SK-N-SH (cell line): ENCODE measurements at regions not wholly inside any gene's neighbourhood (a gene's known extent, or its start where the extent isn't known, plus 50 kb on each side); places are given as distances from the start of the nearest gene placed in this dataset.

Experiments used
- CTCF ChIA-PET: fragments of 300-600, 350-600 bp; formaldehyde crosslinking; extraction: SDS; loops from one replicate; lab custom pipeline; 2021; lab: Yijun Ruan, JAX
- POLR2A ChIA-PET: fragments of 350-600 bp; sonication (Branson Sonifier 250); formaldehyde crosslinking; extraction: SDS; loops from one replicate; lab custom pipeline; 2020; ENCODE audit warnings: antibody characterized with exemption, inconsistent platforms; lab: Yijun Ruan, JAX
- DNase-seq: peaks from one replicate; pipeline ENCODE4 v3.0.0; 2012
- H2AFZ ChIP-seq: fragments of 200-600 bp; sonication (generic); 2 replicates; pipeline ENCODE4 v1.8.1; 2016; ENCODE audit warnings: antibody characterized with exemption, mild to moderate bottlenecking, low read depth
- H3F3A ChIP-seq: fragments of 200-600 bp; sonication (generic); replicated peaks from 2 replicates; pipeline ENCODE3; 2016; ENCODE audit warnings: antibody characterized with exemption, mild to moderate bottlenecking; ENCODE audit not compliant: insufficient read depth
- H3K27ac ChIP-seq, 2 experiments: fragments of 200-500 bp in 1 of 2; fragments of 200-600 bp in 1 of 2; sonication (Bioruptor generic) in 1 of 2; sonication (generic), shearing (Covaris generic) in 1 of 2; 2 replicates each; pipeline versions ENCODE4 v1.5.1 to v1.6.1; 2014 to 2016; ENCODE audit warnings: low read depth in 2 of 2, inconsistent platforms in 1 of 2, low read length in 1 of 2, mild to moderate bottlenecking in 1 of 2, mixed read lengths in 1 of 2
- H3K27me3 ChIP-seq: fragments of 200-600 bp; sonication (generic), shearing (Covaris generic); 2 replicates; pipeline ENCODE4 v1.6.1; 2016; ENCODE audit warnings: mixed run types; ENCODE audit not compliant: insufficient read depth
- H3K36me3 ChIP-seq, 2 experiments: fragments of 200-500 bp in 1 of 2; fragments of 200-600 bp in 1 of 2; sonication (Bioruptor generic) in 1 of 2; sonication (generic) in 1 of 2; replicated peaks in 1 of 2; 2 replicates each; pipeline versions ENCODE3 to v1.5.1; 2014 to 2016; ENCODE audit warnings: low read length in 1 of 2, mild to moderate bottlenecking in 1 of 2; ENCODE audit not compliant: insufficient read depth in 2 of 2, control insufficient read depth in 1 of 2
- H3K4me1 ChIP-seq, 2 experiments: fragments of 200-500 bp in 1 of 2; fragments of 200-600 bp in 1 of 2; sonication (Bioruptor generic) in 1 of 2; sonication (generic), shearing (Covaris generic) in 1 of 2; 2 replicates each; pipeline versions ENCODE4 v1.5.1 to v1.6.1; 2014 to 2016; ENCODE audit warnings: low read depth in 1 of 2, low read length in 1 of 2, mixed run types in 1 of 2; ENCODE audit not compliant: insufficient read depth in 2 of 2, control insufficient read depth in 1 of 2
- H3K4me2 ChIP-seq: fragments of 200-600 bp; sonication (generic), shearing (Covaris generic); 2 replicates; pipeline ENCODE4 v1.6.1; 2017; ENCODE audit warnings: mixed run types
- H3K4me3 ChIP-seq, 2 experiments: fragments of 200-500 bp in 1 of 2; fragments of 200-600 bp in 1 of 2; sonication (Bioruptor generic) in 1 of 2; sonication (generic), shearing (Covaris generic) in 1 of 2; 2 replicates each; pipeline versions ENCODE4 v1.5.1 to v1.8.1; 2014 to 2016; ENCODE audit warnings: low read depth in 2 of 2, inconsistent platforms in 1 of 2, low read length in 1 of 2, mild to moderate bottlenecking in 1 of 2, mixed read lengths in 1 of 2, moderate library complexity in 1 of 2
- H3K79me2 ChIP-seq: fragments of 200-600 bp; sonication (generic); 2 replicates; pipeline ENCODE4 v1.8.1; 2017; ENCODE audit warnings: mild to moderate bottlenecking; ENCODE audit not compliant: insufficient read depth
- H3K9ac ChIP-seq: fragments of 200-600 bp; sonication (generic); 2 replicates; pipeline ENCODE4 v1.6.1; 2017; ENCODE audit warnings: mixed run types
- H3K9me2 ChIP-seq: fragments of 200-600 bp; sonication (generic); 2 replicates; pipeline ENCODE4 v1.6.1; 2017; ENCODE audit warnings: mixed run types
- H3K9me3 ChIP-seq: fragments of 200-600 bp; sonication (generic); 2 replicates; pipeline ENCODE4 v1.6.1; 2017; ENCODE audit warnings: mixed run types, mild to moderate bottlenecking, moderate library complexity
- H4K20me1 ChIP-seq: fragments of 200-600 bp; sonication (generic); 2 replicates; pipeline ENCODE4 v1.6.1; 2017; ENCODE audit warnings: mild to moderate bottlenecking, mixed run types; ENCODE audit not compliant: insufficient read depth
- CHD2 ChIP-seq: fragments of 150-350 bp; IDR thresholded peaks from 2 replicates; pipeline ENCODE4 v1.6.1; 2018; ENCODE audit warnings: low read length; ENCODE audit not compliant: partially characterized antibody
- EP300 ChIP-seq, 2 experiments: IDR thresholded peaks; 2 replicates each; pipeline versions ENCODE4 v1.4.0 to v1.6.1; 2012; ENCODE audit warnings: borderline replicate concordance in 1 of 2, low read depth in 1 of 2, low read length in 1 of 2
- FOSL2 ChIP-seq: IDR thresholded peaks from 2 replicates; pipeline ENCODE4 v1.4.0; 2012; ENCODE audit warnings: low read depth, mild to moderate bottlenecking, moderate library complexity, borderline replicate concordance
- FOXJ3 ChIP-seq: sonication (generic); formaldehyde crosslinking; IDR thresholded peaks from 2 replicates; pipeline ENCODE4 v1.5.1; 2020; ENCODE audit warnings: mild to moderate bottlenecking, missing genetic modification reagents
- GATA2 ChIP-seq: sonication (generic); formaldehyde crosslinking; IDR thresholded peaks from 2 replicates; pipeline ENCODE4 v1.5.0; 2020; ENCODE audit warnings: mild to moderate bottlenecking, missing genetic modification reagents
- IRF3 ChIP-seq: fragments of 150-350 bp; IDR thresholded peaks from 2 replicates; pipeline ENCODE4 v1.6.1; 2016; ENCODE audit warnings: mild to moderate bottlenecking, low read depth, low read length
- JUND ChIP-seq: IDR thresholded peaks from 2 replicates; pipeline ENCODE4 v1.4.0; 2012
- MAX ChIP-seq: IDR thresholded peaks from 2 replicates; pipeline ENCODE4 v1.4.0; 2012; ENCODE audit warnings: low read depth
- MEF2A ChIP-seq: IDR thresholded peaks from 2 replicates; pipeline ENCODE4 v1.4.0; 2012; ENCODE audit warnings: low read depth, borderline replicate concordance
- NFIC ChIP-seq: IDR thresholded peaks from 2 replicates; pipeline ENCODE4 v1.4.0; 2012; ENCODE audit warnings: borderline replicate concordance
- PBX3 ChIP-seq: IDR thresholded peaks from 2 replicates; pipeline ENCODE4; 2012
- POLR2AphosphoS5 ChIP-seq: IDR thresholded peaks from 2 replicates; pipeline ENCODE4 v1.6.1; 2012; ENCODE audit warnings: low read depth, low read length
- RAD21 ChIP-seq: IDR thresholded peaks from 2 replicates; pipeline ENCODE4 v1.6.1; 2012; ENCODE audit warnings: mild to moderate bottlenecking, low read length
- RCOR1 ChIP-seq: fragments of 150-350 bp; IDR thresholded peaks from 2 replicates; pipeline ENCODE4 v1.6.1; 2017; ENCODE audit warnings: antibody characterized with exemption, low read length
- RXRA ChIP-seq: IDR thresholded peaks from 2 replicates; pipeline ENCODE4 v1.4.0; 2012; ENCODE audit warnings: low read depth, mild to moderate bottlenecking, borderline replicate concordance
- TCF12 ChIP-seq: IDR thresholded peaks from 2 replicates; pipeline ENCODE4 v1.4.0; 2012
- USF1 ChIP-seq: IDR thresholded peaks from 2 replicates; pipeline ENCODE4 v1.4.0; 2012; ENCODE audit warnings: low read depth, borderline replicate concordance
- YY1 ChIP-seq: IDR thresholded peaks from 2 replicates; pipeline ENCODE4 v1.4.0; 2012; ENCODE audit warnings: low read depth, mild to moderate bottlenecking
- ZBTB33 ChIP-seq: IDR thresholded peaks from 2 replicates; pipeline ENCODE4 v1.4.0; 2012; ENCODE audit warnings: low read depth, borderline replicate concordance
- WGBS: methylation state at CpG from one replicate; pipeline ENCODE4 v1.1.6; 2017; ENCODE audit warnings: low lambda C conversion rate; 5-methylcytosine and 5-hydroxymethylcytosine counted together

GRCh38 chr5:117881426-117882230, 1106.7 kb downstream of the DTWD2 start:
- H3K4me3 ChIP-seq, result no peak overlapping the region
- H3K36me3 ChIP-seq, result no peaks in the 10 kb centered on the region
- DNase-seq, result no peak
- no peaks in the 10 kb centered on the region for H3K9me3 ChIP-seq
- no peaks in the 10 kb centered on the region for H3K27me3 ChIP-seq
- ChIA-PET CTCF (no interaction called here), POLR2A (no interaction called here)
- H3K4me2 ChIP-seq, result no peak overlapping the region
- H3K9me2 ChIP-seq, result no peaks in the 10 kb centered on the region
- H3K4me1 ChIP-seq, result no peaks in the 10 kb centered on the region
- no peak overlapping the region for H2AFZ ChIP-seq
- 21% methylated on average over 4 of the region's 4 CpGs for WGBS
- H3K27ac ChIP-seq, result no peak overlapping the region
- no peaks in the 10 kb centered on the region for H3F3A ChIP-seq
- no peaks in the 10 kb centered on the region for H4K20me1 ChIP-seq
- no peaks in the 10 kb centered on the region for H3K79me2 ChIP-seq
- TF ChIP-seq IRF3 (no peak), FOXJ3 (CRISPR knock-in tag) (no peak), TCF12 (no peak), MEF2A (no peak), CHD2 (no peak)
- no peak overlapping the region for H3K9ac ChIP-seq

GRCh38 chr5:117880932-117881331, 1107.4 kb downstream of the DTWD2 start:
- no peaks in the 10 kb centered on the region for H3K36me3 ChIP-seq
- no peaks in the 10 kb centered on the region for H3F3A ChIP-seq
- no peaks in the 10 kb centered on the region for H3K4me1 ChIP-seq
- TF ChIP-seq GATA2 (CRISPR knock-in tag) (no peak), FOSL2 (no peak), MAX (no peak), RXRA (no peak), YY1 (no peak), EP300 (IDR thresholded peaks at IDR 0.05; ENCODE audit: borderline replicate concordance in 1 of 2, low read depth in 1 of 2, low read length in 1 of 2) (no peak), RCOR1 (no peak), PBX3 (no peak), NFIC (no peak), IRF3 (no peak), RAD21 (no peak), JUND (no peak), USF1 (no peak), ZBTB33 (no peak), POLR2AphosphoS5 (no peak)
- H3K9me2 ChIP-seq, result no peaks in the 10 kb centered on the region
- CTCF ChIA-PET, result no interaction called here
- no peak overlapping the region for H3K4me3 ChIP-seq
- no peak overlapping the region for H3K9ac ChIP-seq
- H3K4me2 ChIP-seq, result no peak overlapping the region
- no peaks in the 10 kb centered on the region for H3K79me2 ChIP-seq
- no peaks in the 10 kb centered on the region for H3K27me3 ChIP-seq
- H4K20me1 ChIP-seq, result no peaks in the 10 kb centered on the region
- POLR2A ChIA-PET, result no interaction called here
- H3K9me3 ChIP-seq, result no peaks in the 10 kb centered on the region
- no peak for DNase-seq
- H2AFZ ChIP-seq, result no peak overlapping the region
- H3K27ac ChIP-seq, result no peak overlapping the region
